ENCODE measurements at regions not wholly inside any gene's neighbourhood (a gene's known extent, or its start where the extent isn't known, plus 50 kb on each side); places are given as distances from the start of the nearest gene placed in this dataset.
"Not testable (repeated sequence)": the region's sequence is repeated elsewhere in the genome, so short reads cannot be mapped to it uniquely, and the experiment has no call there.

DNA sequence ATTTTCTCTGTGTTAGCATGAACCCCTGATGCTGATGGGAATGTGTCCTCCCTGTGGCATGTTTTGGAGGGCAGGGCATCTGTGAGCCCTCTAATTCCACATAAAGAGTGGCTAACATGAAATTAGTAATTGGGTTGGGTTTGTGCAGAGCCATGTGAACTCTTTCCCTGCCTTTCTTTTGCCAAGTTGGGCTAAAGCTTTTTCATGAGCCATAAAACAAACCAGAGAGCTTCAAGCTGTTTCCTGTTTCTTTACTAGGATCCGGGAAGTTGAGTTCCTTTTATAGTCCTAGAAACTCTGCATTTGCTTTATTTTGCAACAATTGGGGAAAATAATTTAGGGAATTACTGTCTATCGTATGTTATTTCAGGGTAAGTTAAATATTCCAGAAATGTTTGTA is 247.1 kb downstream of the RTP5 start:
- H3K4me3 ChIP-seq (ENCODE audit: low read depth, low read length); DNase-seq (ENCODE audit: low read depth): not testable (repeated sequence)

DNA sequence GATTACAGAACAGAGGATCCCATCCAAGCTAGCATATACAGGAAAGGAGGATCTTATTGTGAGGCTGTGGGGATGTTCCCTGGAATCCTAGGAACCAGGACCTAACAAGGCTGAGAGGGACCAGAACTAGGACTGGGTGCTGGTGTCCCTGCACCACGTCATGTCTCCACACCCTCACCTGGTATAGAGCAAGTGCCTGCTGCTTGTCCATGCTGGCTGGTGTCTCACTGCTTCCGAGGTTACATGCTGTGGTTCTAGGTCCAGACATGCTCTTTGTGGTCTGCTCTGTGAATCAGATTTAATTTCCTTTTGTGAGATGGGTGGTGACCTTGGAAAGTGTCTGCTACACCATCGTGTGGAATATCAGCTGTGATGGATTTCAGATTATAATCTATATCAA is 247.8 kb downstream of the RTP5 start:
- not testable (repeated sequence) for H3K4me3 ChIP-seq (ENCODE audit: low read depth, low read length); DNase-seq (ENCODE audit: low read depth)

DNA sequence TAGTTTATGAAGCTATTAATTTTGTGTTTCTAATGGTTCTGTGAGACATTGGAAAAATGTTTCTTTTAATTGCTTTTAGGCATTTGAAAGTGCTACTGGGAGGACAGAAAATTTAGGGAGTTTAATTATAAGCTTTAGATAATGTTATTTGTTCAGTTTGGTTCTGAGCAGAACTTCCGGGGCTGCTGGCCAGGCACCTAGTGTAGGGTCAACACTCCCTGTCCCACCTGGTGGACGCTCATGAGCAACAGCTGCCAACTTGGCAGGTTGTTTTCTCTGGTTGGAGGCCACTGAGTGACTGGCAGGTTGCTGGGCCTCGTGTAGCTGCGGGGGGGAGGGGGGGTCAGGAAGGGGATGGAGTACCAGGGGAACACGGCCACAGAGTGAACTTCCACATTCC is 250.2 kb downstream of the RTP5 start:
- not testable (repeated sequence) for DNase-seq (ENCODE audit: low read depth); H3K4me3 ChIP-seq (ENCODE audit: low read depth, low read length)

GRCh38 chr2:242130682-242131081 is 261.2 kb downstream of the RTP5 start:
- not testable (repeated sequence) for DNase-seq (ENCODE audit: low read depth); H3K4me3 ChIP-seq (ENCODE audit: low read depth, low read length)

DNA sequence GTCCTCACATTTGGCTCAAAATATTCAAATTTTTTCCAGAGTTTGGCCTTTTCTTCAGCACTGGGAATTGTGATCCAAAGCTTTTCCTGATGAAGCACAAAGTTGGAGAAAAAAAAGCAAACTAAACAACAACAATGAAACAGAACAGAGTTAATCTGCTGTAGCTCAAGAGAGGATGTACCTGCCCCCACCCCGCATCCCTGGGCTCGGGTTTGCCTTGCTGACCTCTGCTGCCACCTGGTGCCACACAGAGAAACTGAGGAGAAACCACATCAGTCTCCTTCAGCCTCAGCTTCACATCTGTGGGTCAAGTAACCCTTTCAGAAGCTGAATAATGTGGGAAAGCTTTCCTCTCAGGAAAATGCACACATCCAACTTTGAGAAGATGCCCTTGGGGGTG is 290.4 kb downstream of the RTP5 start:
- H3K4me3 ChIP-seq (ENCODE audit: low read depth, low read length); DNase-seq (ENCODE audit: low read depth): not testable (repeated sequence)

GRCh38 chr2:242165115-242165514 is 295.6 kb downstream of the RTP5 start:
- not testable (repeated sequence) for DNase-seq (ENCODE audit: low read depth); H3K4me3 ChIP-seq (ENCODE audit: low read depth, low read length)

DNA sequence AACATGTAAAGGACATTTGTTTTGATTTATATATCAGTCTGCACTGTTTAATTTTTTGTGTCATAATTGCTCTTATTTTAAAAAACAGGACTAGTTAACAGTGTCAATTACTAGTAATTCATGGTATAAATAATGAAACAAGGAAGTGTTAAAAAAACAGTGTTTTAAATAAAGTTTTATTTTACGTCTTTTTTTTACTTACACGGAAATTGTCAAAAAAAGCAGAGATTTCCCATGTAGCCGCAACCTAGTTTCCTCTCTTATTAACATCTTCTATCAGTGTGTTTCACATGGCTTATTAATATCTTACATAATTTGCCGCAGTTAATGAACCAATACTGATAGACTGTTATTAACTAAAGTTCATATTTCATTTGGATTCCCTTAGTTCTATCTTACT is 301.8 kb downstream of the RTP5 start:
- DNase-seq (ENCODE audit: low read depth); H3K4me3 ChIP-seq (ENCODE audit: low read depth, low read length): not testable (repeated sequence)
